GM21619 (cell line): ENCODE measurements at regions not wholly inside any gene's neighbourhood (a gene's known extent, or its start where the extent isn't known, plus 50 kb on each side); places are given as distances from the start of the nearest gene placed in this dataset.
"Not testable (repeated sequence)": the region's sequence is repeated elsewhere in the genome, so short reads cannot be mapped to it uniquely, and the experiment has no call there.

Source experiments
- ATAC-seq: cut with Tn5 transposase; IDR thresholded peaks from one replicate; pipeline ENCODE4 v1.9.1; 2021; ENCODE audit not compliant: unreplicated experiment

- no peak for ATAC-seq
These were observed 118.7 kb upstream of the KRR1 start for GRCh38 chr12:75630091-75630490.

- no peak for ATAC-seq
These were observed 117.5 kb upstream of the KRR1 start for GRCh38 chr12:75628916-75629315.

- no peak for ATAC-seq
These were observed 117.1 kb upstream of the KRR1 start for GRCh38 chr12:75628511-75628910.

- no peak for ATAC-seq
These were observed 112.3 kb upstream of the KRR1 start for GRCh38 chr12:75623631-75624154.

- ATAC-seq = no peak
These were observed 111.1 kb upstream of the KRR1 start for GRCh38 chr12:75622492-75622891.

GRCh38 chr12:75614396-75614795 lies 103.0 kb upstream of the KRR1 start:
- ATAC-seq = not testable (repeated sequence)

- ATAC-seq = no peak
These were observed 102.6 kb upstream of the KRR1 start for GRCh38 chr12:75613981-75614380.

- ATAC-seq = no peak
These were observed 99.6 kb upstream of the KRR1 start for GRCh38 chr12:75611041-75611440.

GRCh38 chr12:75606956-75607355 lies 95.5 kb upstream of the KRR1 start:
- no peak for ATAC-seq

GRCh38 chr12:75606151-75606550 lies 94.7 kb upstream of the KRR1 start:
- ATAC-seq = no peak

- no peak for ATAC-seq
These were observed 92.1 kb upstream of the KRR1 start for GRCh38 chr12:75603475-75603874.

- ATAC-seq = no peak
These were observed 90.7 kb upstream of the KRR1 start for GRCh38 chr12:75602106-75602505.

GRCh38 chr12:75600146-75600545 lies 88.7 kb upstream of the KRR1 start:
- no peak for ATAC-seq

GRCh38 chr12:75599061-75599460 lies 87.7 kb upstream of the KRR1 start:
- ATAC-seq = no peak

- no peak for ATAC-seq
These were observed 85.0 kb upstream of the KRR1 start for GRCh38 chr12:75596406-75596805.

- ATAC-seq = no peak
These were observed 81.4 kb upstream of the KRR1 start for GRCh38 chr12:75592638-75593335.

GRCh38 chr12:75592086-75592485 lies 80.7 kb upstream of the KRR1 start:
- ATAC-seq = no peak

GRCh38 chr12:75591628-75592027 lies 80.2 kb upstream of the KRR1 start:
- ATAC-seq = no peak

- ATAC-seq = no peak
These were observed 78.4 kb upstream of the KRR1 start for GRCh38 chr12:75589801-75590200.

- ATAC-seq = no peak
These were observed 76.1 kb upstream of the KRR1 start for GRCh38 chr12:75587340-75588106.

- no peak for ATAC-seq
These were observed 73.9 kb upstream of the KRR1 start for GRCh38 chr12:75585330-75585729.

GRCh38 chr12:75583355-75583754 lies 71.9 kb upstream of the KRR1 start:
- no peak for ATAC-seq
